SH-SY5Y (cell line): ENCODE measurements at regions not wholly inside any gene's neighbourhood (a gene's known extent, or its start where the extent isn't known, plus 50 kb on each side); places are given as distances from the start of the nearest gene placed in this dataset.

Source experiments
- GATA2 ChIP-seq: IDR thresholded peaks from 2 replicates; pipeline ENCODE4 v1.6.1; 2011; ENCODE audit warnings: mild to moderate bottlenecking, low read depth, low read length
- GATA3 ChIP-seq: IDR thresholded peaks from 2 replicates; pipeline ENCODE4 v1.6.1; 2011; ENCODE audit warnings: low read depth, mild to moderate bottlenecking, low read length, moderate library complexity

DNA sequence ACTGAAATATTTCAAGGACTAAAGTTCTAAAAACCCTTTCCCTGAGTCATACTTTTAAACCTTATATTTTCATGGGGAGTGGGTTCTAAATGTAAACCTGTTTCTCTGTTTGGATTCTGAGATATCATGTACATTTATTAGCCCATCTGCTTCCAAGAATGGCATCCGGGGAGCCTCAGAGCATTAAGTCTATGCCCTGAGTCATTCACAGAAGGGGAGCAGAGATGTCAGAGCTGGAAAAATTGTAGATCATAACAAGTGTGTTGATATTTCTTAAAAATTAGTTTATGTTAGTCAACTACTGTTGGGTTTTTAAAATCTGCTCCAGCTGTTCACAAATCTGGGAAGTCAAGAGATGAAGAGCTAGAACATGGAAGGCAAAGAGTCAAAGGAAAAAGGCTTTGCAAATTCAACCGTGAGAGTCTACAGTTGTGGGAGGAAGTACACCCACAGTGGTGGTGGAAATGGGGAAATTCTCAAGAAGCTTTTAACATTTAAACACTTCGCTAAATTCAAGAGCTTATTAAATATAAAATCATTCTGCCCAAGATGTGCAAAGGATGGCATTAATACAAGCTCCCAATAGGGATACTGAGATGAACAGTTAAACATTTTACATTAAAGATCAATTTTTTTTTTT is 70.5 kb upstream of the FLRT2 start:
- TF ChIP-seq GATA2: no peak
- no peak for TF ChIP-seq GATA3

DNA sequence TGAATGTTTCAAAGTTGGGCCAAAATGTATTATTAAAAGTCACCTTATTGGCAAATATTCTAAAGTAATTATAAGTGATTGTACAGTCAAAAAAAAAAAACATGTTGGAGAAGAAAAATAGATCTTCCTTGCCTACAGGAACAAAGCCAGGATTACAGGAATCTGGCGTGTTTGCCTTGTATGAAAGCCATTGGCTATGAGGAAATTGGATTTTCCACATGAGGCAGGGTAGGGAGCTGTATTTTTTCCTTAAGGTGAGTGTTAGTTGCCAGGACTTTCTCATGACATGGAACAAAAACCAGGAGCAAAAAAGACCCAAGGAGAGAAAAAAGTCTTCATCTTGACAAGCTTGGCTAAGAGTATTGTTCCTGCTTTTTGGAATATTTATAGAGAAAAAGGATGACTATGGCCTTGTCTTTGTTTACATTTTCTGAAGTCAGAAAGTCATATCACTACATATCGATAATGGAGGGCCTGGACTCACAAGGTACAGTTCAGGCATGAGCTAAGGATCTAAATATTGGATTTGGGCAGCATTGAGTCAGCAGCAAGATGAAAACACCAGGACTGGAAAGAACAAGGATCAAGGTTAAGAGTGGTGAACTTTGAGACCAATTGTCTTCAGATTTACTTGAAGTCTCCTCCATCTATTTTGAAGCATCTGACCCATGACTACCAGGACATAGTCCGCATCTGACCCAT is 68.4 kb upstream of the FLRT2 start:
- TF ChIP-seq GATA3: no peak
- no peak for TF ChIP-seq GATA2

DNA sequence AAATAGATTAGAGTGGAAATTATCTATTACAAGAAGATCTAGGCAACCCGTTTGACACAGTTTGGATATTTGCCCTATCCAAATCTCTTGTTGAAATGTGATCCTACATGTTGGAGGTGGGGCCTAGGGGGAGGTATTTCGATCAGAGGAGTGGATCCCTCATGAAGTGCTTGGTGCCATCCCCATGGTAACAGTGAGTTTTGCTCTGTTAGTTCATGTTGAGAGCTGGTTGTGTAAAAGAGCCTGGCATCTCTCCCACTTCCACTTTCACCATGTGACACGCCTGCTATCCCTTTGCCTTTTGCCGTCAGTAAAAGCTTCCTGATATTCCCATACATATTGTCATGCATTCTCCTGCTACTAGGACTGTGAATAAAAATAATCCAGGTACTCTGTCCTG is 66.4 kb upstream of the FLRT2 start:
- TF ChIP-seq GATA2 (no peak), GATA3 (no peak)

DNA sequence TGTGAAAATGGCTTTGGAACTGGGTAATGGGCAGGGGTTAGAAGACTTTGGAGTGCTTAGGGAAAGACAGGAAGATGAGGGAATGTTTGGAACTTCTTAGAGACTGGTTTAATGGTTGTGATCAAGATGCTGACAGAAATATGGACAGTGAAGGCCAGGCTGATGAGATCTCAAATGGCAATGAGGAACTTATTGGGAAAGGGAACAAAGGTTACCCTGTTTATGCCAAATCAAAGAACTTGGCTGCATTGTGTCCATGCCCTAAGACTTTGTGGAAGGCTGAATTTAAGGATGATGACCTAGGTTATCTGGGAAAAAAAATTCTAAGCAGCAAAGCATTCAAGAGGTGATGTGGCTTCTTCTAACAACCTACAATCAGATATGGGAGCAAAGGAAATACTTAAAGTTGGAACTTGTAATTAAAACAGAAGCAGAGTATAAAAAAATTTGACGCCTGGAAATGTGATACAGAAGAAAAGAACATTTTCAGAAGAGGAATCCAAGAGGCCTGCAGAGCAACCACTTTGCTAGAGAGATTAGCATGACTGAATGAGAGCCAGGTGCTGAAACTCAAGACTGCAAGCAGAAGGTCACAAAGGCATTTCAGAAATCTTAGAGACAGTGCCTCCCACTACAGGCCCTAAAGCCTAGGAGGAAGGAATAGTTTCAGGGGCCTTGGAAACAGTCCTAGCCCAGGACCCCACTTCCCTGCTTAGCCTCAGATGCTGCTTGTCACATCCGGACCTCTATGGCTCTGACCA is 65.6 kb upstream of the FLRT2 start:
- TF ChIP-seq GATA2: no peak
- no peak for TF ChIP-seq GATA3

DNA sequence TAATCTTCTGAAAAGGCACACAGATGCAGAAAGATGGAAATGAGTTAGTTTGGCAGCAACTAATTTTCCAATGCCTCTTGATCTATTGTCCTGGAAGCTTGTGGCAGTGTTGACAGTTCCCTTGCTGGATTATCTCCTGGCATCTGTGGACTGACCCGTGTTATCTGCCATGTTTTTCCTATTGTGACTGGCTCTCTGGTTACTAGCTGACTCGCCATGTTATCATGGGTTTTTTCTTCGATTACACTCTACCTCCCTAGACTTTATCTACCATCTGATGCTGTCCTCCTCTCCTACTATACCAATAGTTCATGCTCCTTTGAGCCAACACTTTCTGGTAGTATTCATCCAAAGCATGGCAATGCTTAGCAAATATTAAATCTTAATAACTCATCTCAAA is 63.3 kb upstream of the FLRT2 start:
- TF ChIP-seq GATA3 (no peak), GATA2 (no peak)

DNA sequence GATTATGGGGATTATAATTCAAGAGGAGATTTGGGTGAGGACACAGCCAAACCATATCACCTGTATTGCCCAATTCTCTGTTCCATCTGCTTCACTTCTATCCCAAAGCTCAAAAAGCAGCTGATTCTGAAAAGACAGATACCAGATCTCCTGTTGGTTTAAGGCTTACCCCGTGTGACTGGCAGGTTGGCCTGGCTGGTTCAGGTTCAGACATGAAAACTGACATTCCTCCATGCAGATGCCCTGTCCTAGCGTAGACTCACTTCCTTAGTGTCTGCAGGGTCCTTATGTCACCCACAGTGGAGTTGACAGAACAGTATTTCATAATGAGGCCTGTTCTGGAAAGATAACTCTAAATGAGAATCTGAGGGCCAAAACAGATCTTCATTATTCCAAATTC is 61.1 kb upstream of the FLRT2 start:
- no peak for TF ChIP-seq GATA2
- TF ChIP-seq GATA3: no peak

DNA sequence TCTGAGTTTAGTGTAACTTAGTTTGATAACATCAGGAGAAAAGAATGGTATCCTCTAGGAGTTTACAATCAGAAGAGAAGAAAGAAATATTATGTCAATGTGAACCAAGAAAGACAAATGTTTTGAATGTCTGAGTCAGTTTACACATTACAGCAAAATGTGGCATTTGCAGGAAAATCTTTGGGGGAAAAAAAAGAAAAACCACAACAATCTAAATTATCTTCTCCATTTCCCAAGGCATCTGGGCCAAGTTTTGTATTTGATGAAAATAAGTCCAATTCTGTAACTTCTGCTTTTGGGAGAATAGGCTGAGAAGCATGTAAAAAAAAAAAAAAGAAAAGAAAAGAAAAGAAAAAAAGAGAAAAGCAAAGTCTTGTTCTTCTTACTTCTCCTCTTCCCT is 58.8 kb upstream of the FLRT2 start:
- TF ChIP-seq GATA3 (no peak), GATA2 (no peak)

DNA sequence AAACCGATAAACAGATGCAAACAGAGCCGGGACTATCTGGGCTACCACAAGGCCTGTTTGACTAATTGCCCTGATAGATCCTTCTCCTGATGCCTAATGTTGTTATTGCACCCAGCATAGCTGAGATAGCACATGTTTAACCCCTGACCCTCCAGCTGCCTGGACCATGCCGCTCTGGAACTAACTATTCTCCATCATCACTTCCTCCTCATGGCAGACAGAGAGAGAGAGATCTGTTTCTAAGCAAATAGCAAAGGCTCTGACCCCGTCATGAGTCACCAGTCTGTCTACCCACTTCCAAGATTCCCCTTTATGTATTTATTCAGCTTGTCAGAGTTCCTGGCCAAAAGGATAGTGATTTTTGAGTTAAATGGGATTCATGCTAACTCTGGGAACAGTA is 58.2 kb upstream of the FLRT2 start:
- TF ChIP-seq GATA2 (no peak), GATA3 (no peak)

DNA sequence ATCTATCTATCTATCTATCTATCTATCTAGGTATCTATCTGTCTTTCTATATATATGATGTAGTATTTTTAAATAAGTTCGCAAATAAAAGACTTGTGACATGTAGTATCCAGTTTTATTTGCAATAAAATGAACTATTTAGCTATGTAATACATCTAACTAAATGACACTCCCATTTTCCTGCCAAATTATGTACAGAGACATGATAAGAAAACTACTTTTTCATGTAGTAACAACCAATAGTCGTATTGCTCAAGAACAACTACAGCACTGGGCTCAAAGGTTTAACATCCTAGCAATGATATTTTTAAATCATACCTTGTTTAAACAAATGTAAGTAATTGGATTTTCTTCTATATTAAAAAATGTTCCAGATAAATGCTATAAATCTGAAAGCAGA is 55.5 kb upstream of the FLRT2 start:
- TF ChIP-seq GATA3 (no peak), GATA2 (no peak)

DNA sequence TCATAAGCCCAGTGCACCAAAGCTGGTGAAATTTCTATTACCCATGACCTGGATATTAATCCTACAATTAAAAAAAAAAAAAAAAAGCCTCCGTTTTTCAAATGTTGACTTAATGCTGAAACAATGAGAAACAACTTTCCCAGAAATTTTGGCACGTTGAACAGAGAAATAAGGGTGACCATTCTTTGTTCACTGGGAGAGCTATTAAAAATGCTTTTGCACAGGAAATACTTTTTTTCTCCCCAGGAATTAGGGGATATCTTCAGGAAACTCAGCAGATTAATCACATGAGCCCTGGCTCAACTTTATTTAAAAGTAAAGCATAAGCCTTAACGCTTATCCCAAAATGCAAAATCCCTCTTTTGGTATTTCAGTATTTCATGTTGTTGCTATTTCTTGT is 54.8 kb upstream of the FLRT2 start:
- no peak for TF ChIP-seq GATA3
- no peak for TF ChIP-seq GATA2

DNA sequence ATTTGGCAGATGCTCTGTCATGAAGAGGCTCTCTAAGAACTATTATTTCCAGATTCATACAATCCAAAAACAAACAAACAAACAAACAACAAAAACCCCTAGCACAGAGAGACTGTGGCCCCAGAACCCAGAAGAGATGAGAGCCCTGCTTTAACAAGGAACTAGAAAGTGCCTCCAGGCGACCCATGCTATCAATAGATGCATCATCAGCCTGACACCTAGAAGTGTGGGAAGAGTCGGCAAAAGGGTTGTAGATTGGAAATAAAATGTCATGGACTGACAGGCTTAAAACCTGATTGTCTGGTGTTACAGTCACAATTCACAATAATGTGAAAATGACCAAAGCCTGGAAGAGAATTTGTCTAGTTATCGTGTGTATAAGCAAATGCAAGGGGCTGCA is 50.6 kb upstream of the FLRT2 start:
- TF ChIP-seq GATA3: no peak
- TF ChIP-seq GATA2: no peak

DNA sequence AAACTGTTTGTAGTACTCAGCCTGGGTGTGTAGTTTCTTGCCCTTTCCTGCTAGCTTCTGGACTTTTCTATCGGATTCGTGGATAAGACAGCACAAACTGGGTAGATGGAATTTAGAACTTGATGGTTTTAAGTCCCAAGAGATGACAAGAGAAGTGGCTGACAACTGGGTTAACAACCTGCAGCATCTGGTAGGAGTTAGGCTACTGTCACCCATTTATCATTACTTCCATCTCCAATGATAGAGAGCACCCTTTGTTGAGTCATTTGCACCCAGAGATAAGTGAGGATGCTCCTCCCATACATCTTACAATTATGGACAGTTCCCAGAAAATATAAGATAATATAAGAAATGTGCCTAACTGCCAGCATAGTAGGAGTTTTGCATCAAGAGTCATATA is 50.2 kb upstream of the FLRT2 start:
- TF ChIP-seq GATA2 (no peak), GATA3 (no peak)
